WTC11 (cell line): ENCODE measurements at regions not wholly inside any gene's neighbourhood (a gene's known extent, or its start where the extent isn't known, plus 50 kb on each side); places are given as distances from the start of the nearest gene placed in this dataset.

Experiments used
- ATAC-seq: fragments of 200-7000 bp; cut with Tn5 transposase; 2 replicates; pipeline ENCODE4 v1.10.0; 2021; ENCODE audit warnings: mild to moderate bottlenecking, moderate library complexity
- CTCF ChIA-PET: fragments of 300-600 bp; sonication (Branson Sonifier 250); formaldehyde crosslinking; loops from one replicate; lab custom pipeline; 2021; ENCODE audit warnings: antibody characterized with exemption; lab: Charles Lee
- POLR2A ChIA-PET: fragments of 350-600 bp; sonication (Branson Sonifier 250); formaldehyde crosslinking; loops from one replicate; lab custom pipeline; 2021; ENCODE audit warnings: antibody characterized with exemption; lab: Charles Lee
- DNase-seq: peaks from one replicate; pipeline ENCODE4 v3.0.0; 2021; ENCODE audit warnings: low spot score
- H3K27ac Mint-ChIP-seq: 2 replicates; pipeline ENCODE4 v1.8.0; 2021; ENCODE audit warnings: mixed read lengths
- H3K27me3 Mint-ChIP-seq: 2 replicates; pipeline ENCODE4 v1.8.0; 2021; ENCODE audit warnings: low read depth, mild to moderate bottlenecking, moderate library complexity, mixed read lengths
- H3K36me3 Mint-ChIP-seq: 2 replicates; pipeline ENCODE4 v1.8.0; 2021; ENCODE audit warnings: mixed read lengths
- H3K4me1 Mint-ChIP-seq: 2 replicates; pipeline ENCODE4 v1.8.0; 2022; ENCODE audit warnings: mixed read lengths
- H3K4me3 Mint-ChIP-seq: 2 replicates; pipeline ENCODE4 v1.8.0; 2021; ENCODE audit warnings: mild to moderate bottlenecking, moderate library complexity, mixed read lengths
- H3K9me3 Mint-ChIP-seq: 2 replicates; pipeline ENCODE4 v1.8.0; 2021; ENCODE audit warnings: mixed read lengths
- CREM ChIP-seq: sonication (generic); formaldehyde crosslinking; IDR thresholded peaks from 2 replicates; pipeline ENCODE4 v1.8.1; 2022; ENCODE audit warnings: mild to moderate bottlenecking, missing genetic modification reagents, moderate library complexity
- CTCF ChIP-seq: fragments of 200-600 bp; IDR thresholded peaks from 2 replicates; pipeline ENCODE4 v1.8.0; 2022; ENCODE audit warnings: antibody characterized with exemption
- ERG ChIP-seq: fragments of 250-450 bp; sonication (Bioruptor Pico); IDR thresholded peaks from 2 replicates; pipeline ENCODE4 v1.8.0; 2021; ENCODE audit warnings: mild to moderate bottlenecking
- JUN ChIP-seq: sonication (generic); formaldehyde crosslinking; IDR thresholded peaks from 2 replicates; pipeline ENCODE4 v1.8.0; 2023; ENCODE audit warnings: mild to moderate bottlenecking, missing genetic modification reagents
- MYBL2 ChIP-seq: sonication (generic); formaldehyde crosslinking; IDR thresholded peaks from 2 replicates; pipeline ENCODE4 v1.8.1; 2023; ENCODE audit warnings: mild to moderate bottlenecking, moderate library complexity, missing genetic modification reagents
- NFYB ChIP-seq: sonication (generic); formaldehyde crosslinking; conservative IDR thresholded peaks from 2 replicates; pipeline ENCODE4 v1.8.0; 2022; ENCODE audit warnings: low read depth, missing genetic modification reagents
- OVOL2 ChIP-seq: fragments of 250-450 bp; sonication (Bioruptor Pico); IDR thresholded peaks from 2 replicates; pipeline ENCODE4 v1.9.0; 2021; ENCODE audit warnings: mild to moderate bottlenecking, borderline replicate concordance
- ZNF396 ChIP-seq: fragments of 250-450 bp; sonication (Bioruptor Pico); IDR thresholded peaks from 2 replicates; pipeline ENCODE4 v1.8.0; 2021; ENCODE audit warnings: mild to moderate bottlenecking, moderate library complexity, borderline replicate concordance
- ZNF425 ChIP-seq: fragments of 250-450 bp; sonication (Bioruptor Pico); conservative IDR thresholded peaks from 2 replicates; pipeline ENCODE4 v1.9.0; 2021; ENCODE audit warnings: mild to moderate bottlenecking
- TF ChIP-seq, protein P1 (sequence below): fragments of 250-450 bp; sonication (Bioruptor Pico); IDR thresholded peaks from 2 replicates; pipeline ENCODE4 v1.9.0; 2021; ENCODE audit warnings: moderate library complexity, mild to moderate bottlenecking, inconsistent platforms, borderline replicate concordance
- TF ChIP-seq, protein P2 (sequence below): sonication (generic); formaldehyde crosslinking; conservative IDR thresholded peaks from 2 replicates; pipeline ENCODE4 v1.8.1; 2023; ENCODE audit warnings: mild to moderate bottlenecking, low read depth, missing genetic modification reagents, moderate library complexity
- TF ChIP-seq, protein P3 (sequence below): sonication (generic); formaldehyde crosslinking; IDR thresholded peaks from 2 replicates; pipeline ENCODE4 v1.8.0; 2022; ENCODE audit warnings: mild to moderate bottlenecking, missing genetic modification reagents
- TF ChIP-seq, protein P4 (sequence below): fragments of 250-450 bp; sonication (Bioruptor Pico); IDR thresholded peaks from 2 replicates; pipeline ENCODE4 v1.9.0; 2021; ENCODE audit warnings: mild to moderate bottlenecking, borderline replicate concordance
- TF ChIP-seq, protein P5 (sequence below): sonication (generic); formaldehyde crosslinking; IDR thresholded peaks from 2 replicates; pipeline ENCODE4 v1.8.0; 2022; ENCODE audit warnings: missing genetic modification reagents

GRCh38 chr2:12052796-12053195 is 306.4 kb downstream of the LPIN1 start:
- TF ChIP-seq, protein P1, sequence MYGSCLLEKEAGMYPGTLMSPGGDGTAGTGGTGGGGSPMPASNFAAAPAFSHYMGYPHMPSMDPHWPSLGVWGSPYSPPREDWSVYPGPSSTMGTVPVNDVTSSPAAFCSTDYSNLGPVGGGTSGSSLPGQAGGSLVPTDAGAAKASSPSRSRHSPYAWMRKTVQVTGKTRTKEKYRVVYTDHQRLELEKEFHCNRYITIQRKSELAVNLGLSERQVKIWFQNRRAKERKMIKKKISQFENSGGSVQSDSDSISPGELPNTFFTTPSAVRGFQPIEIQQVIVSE (CRISPR knock-in tag): no peak
- no peak for TF ChIP-seq OVOL2
- TF ChIP-seq, protein P2, sequence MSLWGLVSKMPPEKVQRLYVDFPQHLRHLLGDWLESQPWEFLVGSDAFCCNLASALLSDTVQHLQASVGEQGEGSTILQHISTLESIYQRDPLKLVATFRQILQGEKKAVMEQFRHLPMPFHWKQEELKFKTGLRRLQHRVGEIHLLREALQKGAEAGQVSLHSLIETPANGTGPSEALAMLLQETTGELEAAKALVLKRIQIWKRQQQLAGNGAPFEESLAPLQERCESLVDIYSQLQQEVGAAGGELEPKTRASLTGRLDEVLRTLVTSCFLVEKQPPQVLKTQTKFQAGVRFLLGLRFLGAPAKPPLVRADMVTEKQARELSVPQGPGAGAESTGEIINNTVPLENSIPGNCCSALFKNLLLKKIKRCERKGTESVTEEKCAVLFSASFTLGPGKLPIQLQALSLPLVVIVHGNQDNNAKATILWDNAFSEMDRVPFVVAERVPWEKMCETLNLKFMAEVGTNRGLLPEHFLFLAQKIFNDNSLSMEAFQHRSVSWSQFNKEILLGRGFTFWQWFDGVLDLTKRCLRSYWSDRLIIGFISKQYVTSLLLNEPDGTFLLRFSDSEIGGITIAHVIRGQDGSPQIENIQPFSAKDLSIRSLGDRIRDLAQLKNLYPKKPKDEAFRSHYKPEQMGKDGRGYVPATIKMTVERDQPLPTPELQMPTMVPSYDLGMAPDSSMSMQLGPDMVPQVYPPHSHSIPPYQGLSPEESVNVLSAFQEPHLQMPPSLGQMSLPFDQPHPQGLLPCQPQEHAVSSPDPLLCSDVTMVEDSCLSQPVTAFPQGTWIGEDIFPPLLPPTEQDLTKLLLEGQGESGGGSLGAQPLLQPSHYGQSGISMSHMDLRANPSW (CRISPR knock-in tag): no peak
- TF ChIP-seq ZNF396 (CRISPR knock-in tag): no peak
- TF ChIP-seq, protein P3, sequence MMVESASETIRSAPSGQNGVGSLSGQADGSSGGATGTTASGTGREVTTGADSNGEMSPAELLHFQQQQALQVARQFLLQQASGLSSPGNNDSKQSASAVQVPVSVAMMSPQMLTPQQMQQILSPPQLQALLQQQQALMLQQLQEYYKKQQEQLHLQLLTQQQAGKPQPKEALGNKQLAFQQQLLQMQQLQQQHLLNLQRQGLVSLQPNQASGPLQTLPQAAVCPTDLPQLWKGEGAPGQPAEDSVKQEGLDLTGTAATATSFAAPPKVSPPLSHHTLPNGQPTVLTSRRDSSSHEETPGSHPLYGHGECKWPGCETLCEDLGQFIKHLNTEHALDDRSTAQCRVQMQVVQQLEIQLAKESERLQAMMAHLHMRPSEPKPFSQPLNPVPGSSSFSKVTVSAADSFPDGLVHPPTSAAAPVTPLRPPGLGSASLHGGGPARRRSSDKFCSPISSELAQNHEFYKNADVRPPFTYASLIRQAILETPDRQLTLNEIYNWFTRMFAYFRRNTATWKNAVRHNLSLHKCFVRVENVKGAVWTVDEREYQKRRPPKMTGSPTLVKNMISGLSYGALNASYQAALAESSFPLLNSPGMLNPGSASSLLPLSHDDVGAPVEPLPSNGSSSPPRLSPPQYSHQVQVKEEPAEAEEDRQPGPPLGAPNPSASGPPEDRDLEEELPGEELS (CRISPR knock-in tag): no peak
- no peak for TF ChIP-seq CREM (CRISPR knock-in tag)
- TF ChIP-seq, protein P4, sequence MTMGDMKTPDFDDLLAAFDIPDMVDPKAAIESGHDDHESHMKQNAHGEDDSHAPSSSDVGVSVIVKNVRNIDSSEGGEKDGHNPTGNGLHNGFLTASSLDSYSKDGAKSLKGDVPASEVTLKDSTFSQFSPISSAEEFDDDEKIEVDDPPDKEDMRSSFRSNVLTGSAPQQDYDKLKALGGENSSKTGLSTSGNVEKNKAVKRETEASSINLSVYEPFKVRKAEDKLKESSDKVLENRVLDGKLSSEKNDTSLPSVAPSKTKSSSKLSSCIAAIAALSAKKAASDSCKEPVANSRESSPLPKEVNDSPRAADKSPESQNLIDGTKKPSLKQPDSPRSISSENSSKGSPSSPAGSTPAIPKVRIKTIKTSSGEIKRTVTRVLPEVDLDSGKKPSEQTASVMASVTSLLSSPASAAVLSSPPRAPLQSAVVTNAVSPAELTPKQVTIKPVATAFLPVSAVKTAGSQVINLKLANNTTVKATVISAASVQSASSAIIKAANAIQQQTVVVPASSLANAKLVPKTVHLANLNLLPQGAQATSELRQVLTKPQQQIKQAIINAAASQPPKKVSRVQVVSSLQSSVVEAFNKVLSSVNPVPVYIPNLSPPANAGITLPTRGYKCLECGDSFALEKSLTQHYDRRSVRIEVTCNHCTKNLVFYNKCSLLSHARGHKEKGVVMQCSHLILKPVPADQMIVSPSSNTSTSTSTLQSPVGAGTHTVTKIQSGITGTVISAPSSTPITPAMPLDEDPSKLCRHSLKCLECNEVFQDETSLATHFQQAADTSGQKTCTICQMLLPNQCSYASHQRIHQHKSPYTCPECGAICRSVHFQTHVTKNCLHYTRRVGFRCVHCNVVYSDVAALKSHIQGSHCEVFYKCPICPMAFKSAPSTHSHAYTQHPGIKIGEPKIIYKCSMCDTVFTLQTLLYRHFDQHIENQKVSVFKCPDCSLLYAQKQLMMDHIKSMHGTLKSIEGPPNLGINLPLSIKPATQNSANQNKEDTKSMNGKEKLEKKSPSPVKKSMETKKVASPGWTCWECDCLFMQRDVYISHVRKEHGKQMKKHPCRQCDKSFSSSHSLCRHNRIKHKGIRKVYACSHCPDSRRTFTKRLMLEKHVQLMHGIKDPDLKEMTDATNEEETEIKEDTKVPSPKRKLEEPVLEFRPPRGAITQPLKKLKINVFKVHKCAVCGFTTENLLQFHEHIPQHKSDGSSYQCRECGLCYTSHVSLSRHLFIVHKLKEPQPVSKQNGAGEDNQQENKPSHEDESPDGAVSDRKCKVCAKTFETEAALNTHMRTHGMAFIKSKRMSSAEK (CRISPR knock-in tag): no peak
- TF ChIP-seq CTCF: no peak
- TF ChIP-seq ERG (CRISPR knock-in tag): no peak
- TF ChIP-seq NFYB: no peak
- TF ChIP-seq JUN: no peak
- CTCF ChIA-PET: no interaction called here
- peaks cover 7% of the 10 kb centered on the region for H3K36me3 Mint-ChIP-seq
- no peak for DNase-seq
- peaks cover 22% of the 10 kb centered on the region for H3K9me3 Mint-ChIP-seq
- H3K4me1 Mint-ChIP-seq: peaks cover 15% of the 10 kb centered on the region
- no peak overlapping the region for H3K27ac Mint-ChIP-seq
- POLR2A ChIA-PET: no interaction called here
- no peaks in the 10 kb centered on the region for H3K27me3 Mint-ChIP-seq
- H3K4me3 Mint-ChIP-seq: no peak overlapping the region
- no peak for ATAC-seq

DNA sequence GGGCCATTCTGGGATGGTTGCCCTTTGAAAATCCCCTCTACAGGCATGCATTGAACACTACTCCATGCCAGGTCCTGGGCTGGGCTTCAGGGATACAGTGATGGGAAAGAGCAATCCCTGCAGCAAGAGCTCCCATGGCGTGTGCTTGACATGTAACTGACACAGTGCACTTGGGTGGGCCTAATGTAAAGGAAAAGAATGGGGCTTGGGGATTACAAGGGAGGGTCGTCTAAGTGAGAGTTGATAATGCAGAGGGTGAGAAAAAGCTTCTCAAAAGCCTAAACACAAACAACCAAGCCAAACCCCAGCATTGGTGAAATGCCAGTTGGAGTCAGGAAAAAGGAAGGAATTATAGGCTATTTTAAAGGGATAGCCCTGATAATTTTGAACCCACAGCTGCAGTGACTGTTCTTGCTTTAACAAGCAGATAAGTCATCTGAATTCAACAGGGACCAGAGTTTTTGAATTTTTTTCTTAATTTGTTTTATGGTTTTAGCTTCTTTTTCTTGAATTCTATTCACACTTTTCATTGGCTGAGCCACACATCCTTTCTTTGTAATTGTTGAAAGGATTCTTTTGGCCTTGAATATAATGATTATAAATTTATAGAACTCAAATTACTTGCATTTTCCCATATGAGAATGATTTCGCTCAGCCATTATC is 308.7 kb downstream of the LPIN1 start:
- CTCF ChIA-PET: no interaction called here
- peaks cover 16% of the 10 kb centered on the region for H3K4me1 Mint-ChIP-seq
- H3K27me3 Mint-ChIP-seq: no peaks in the 10 kb centered on the region
- H3K36me3 Mint-ChIP-seq: peaks cover 7% of the 10 kb centered on the region
- no peak overlapping the region for H3K27ac Mint-ChIP-seq
- ATAC-seq (no peak), DNase-seq (no peak)
- no peak overlapping the region for H3K4me3 Mint-ChIP-seq
- POLR2A ChIA-PET: no interaction called here
- peaks cover 22% of the 10 kb centered on the region for H3K9me3 Mint-ChIP-seq
- no peak for TF ChIP-seq MYBL2 (CRISPR knock-in tag)
- TF ChIP-seq, protein P5, sequence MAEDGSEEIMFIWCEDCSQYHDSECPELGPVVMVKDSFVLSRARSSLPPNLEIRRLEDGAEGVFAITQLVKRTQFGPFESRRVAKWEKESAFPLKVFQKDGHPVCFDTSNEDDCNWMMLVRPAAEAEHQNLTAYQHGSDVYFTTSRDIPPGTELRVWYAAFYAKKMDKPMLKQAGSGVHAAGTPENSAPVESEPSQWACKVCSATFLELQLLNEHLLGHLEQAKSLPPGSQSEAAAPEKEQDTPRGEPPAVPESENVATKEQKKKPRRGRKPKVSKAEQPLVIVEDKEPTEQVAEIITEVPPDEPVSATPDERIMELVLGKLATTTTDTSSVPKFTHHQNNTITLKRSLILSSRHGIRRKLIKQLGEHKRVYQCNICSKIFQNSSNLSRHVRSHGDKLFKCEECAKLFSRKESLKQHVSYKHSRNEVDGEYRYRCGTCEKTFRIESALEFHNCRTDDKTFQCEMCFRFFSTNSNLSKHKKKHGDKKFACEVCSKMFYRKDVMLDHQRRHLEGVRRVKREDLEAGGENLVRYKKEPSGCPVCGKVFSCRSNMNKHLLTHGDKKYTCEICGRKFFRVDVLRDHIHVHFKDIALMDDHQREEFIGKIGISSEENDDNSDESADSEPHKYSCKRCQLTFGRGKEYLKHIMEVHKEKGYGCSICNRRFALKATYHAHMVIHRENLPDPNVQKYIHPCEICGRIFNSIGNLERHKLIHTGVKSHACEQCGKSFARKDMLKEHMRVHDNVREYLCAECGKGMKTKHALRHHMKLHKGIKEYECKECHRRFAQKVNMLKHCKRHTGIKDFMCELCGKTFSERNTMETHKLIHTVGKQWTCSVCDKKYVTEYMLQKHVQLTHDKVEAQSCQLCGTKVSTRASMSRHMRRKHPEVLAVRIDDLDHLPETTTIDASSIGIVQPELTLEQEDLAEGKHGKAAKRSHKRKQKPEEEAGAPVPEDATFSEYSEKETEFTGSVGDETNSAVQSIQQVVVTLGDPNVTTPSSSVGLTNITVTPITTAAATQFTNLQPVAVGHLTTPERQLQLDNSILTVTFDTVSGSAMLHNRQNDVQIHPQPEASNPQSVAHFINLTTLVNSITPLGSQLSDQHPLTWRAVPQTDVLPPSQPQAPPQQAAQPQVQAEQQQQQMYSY: no peak
- TF ChIP-seq ZNF425 (CRISPR knock-in tag): no peak
